ENCODE measurements at regions not wholly inside any gene's neighbourhood (a gene's known extent, or its start where the extent isn't known, plus 50 kb on each side); places are given as distances from the start of the nearest gene placed in this dataset.

- intact Hi-C loops (cut with DNase I; ENCODE audit: low total_unique reads): no loop called here
- 86 to 88% methylated on average over 12 of the region's 12 CpGs for WGBS, 2 donors
These were observed 132.3 kb upstream of the RPL38 start for GRCh38 chr17:74070998-74071679.

GRCh38 chr17:74072340-74072739, 131.1 kb upstream of the RPL38 start:
- intact Hi-C loops (cut with DNase I; ENCODE audit: low total_unique reads): no loop called here
- TF ChIP-seq CTCF (IDR thresholded peaks at IDR 0.05) (no peak), POLR2A (IDR thresholded peaks at IDR 0.05) (no peak)
- Histone ChIP-seq H3K4me3 (no peak overlapping the region), H3K27ac (no peak overlapping the region), H3K9me3 (no peaks in the 10 kb centered on the region), H3K36me3 (ENCODE audit: low read depth, missing control alignments) (no peaks in the 10 kb centered on the region), H3K4me1 (no peaks in the 10 kb centered on the region), H3K27me3 (no peaks in the 10 kb centered on the region)
- no peak for DNase-seq
- 84 to 88% methylated on average over 4 of the region's 4 CpGs for WGBS, 2 donors

More at GRCh38 chr17:74070998-74071679, 132.3 kb upstream of the RPL38 start:
- H3K27ac ChIP-seq: no peak overlapping the region
- no peaks in the 10 kb centered on the region for H3K36me3 ChIP-seq (ENCODE audit: low read depth, missing control alignments)
- DNase-seq: no peak
- no peak overlapping the region for H3K4me3 ChIP-seq
- TF ChIP-seq CTCF (IDR thresholded peaks at IDR 0.05) (no peak), POLR2A (IDR thresholded peaks at IDR 0.05) (no peak)
- no peaks in the 10 kb centered on the region for H3K4me1 ChIP-seq
- H3K27me3 ChIP-seq: no peaks in the 10 kb centered on the region
- H3K9me3 ChIP-seq: no peaks in the 10 kb centered on the region

GRCh38 chr17:74076446-74076845, 127.0 kb upstream of the RPL38 start:
- Histone ChIP-seq H3K9me3 (no peaks in the 10 kb centered on the region), H3K27ac (no peak overlapping the region), H3K27me3 (no peaks in the 10 kb centered on the region), H3K36me3 (ENCODE audit: low read depth, missing control alignments) (no peaks in the 10 kb centered on the region), H3K4me3 (no peak overlapping the region), H3K4me1 (no peaks in the 10 kb centered on the region)
- intact Hi-C loops (cut with DNase I; ENCODE audit: low total_unique reads): no loop called here
- TF ChIP-seq POLR2A (IDR thresholded peaks at IDR 0.05): no peak
- TF ChIP-seq CTCF (IDR thresholded peaks at IDR 0.05): no peak
- 90 to 100% methylated on average over 1 of the region's 1 CpG for WGBS, 2 donors
- DNase-seq: no peak

- no peaks in the 10 kb centered on the region for H3K9me3 ChIP-seq
- intact Hi-C loops (cut with DNase I; ENCODE audit: low total_unique reads): no loop called here
- H3K4me1 ChIP-seq: no peaks in the 10 kb centered on the region
- no peaks in the 10 kb centered on the region for H3K27me3 ChIP-seq
- H3K4me3 ChIP-seq: no peak overlapping the region
- no peak overlapping the region for H3K27ac ChIP-seq
- no peak for DNase-seq
- no peaks in the 10 kb centered on the region for H3K36me3 ChIP-seq (ENCODE audit: low read depth, missing control alignments)
- TF ChIP-seq POLR2A (IDR thresholded peaks at IDR 0.05) (no peak), CTCF (IDR thresholded peaks at IDR 0.05) (no peak)
These were observed 126.2 kb upstream of the RPL38 start for GRCh38 chr17:74077231-74077630.

- Histone ChIP-seq H3K4me3 (no peak overlapping the region), H3K4me1 (no peaks in the 10 kb centered on the region), H3K36me3 (ENCODE audit: low read depth, missing control alignments) (no peaks in the 10 kb centered on the region), H3K9me3 (no peaks in the 10 kb centered on the region), H3K27ac (no peak overlapping the region), H3K27me3 (no peaks in the 10 kb centered on the region)
- WGBS, 2 donors: 83 to 84% methylated on average over 11 to 12 of the region's 12 CpGs
- intact Hi-C loops (cut with DNase I; ENCODE audit: low total_unique reads): no loop called here
- TF ChIP-seq POLR2A (IDR thresholded peaks at IDR 0.05): no peak
- TF ChIP-seq CTCF (IDR thresholded peaks at IDR 0.05): no peak
- DNase-seq: no peak
These were observed 125.0 kb upstream of the RPL38 start for GRCh38 chr17:74078363-74078941.

Data from testis (tissue), 2 donors.